Uterus (tissue), 2 donors: ENCODE measurements at regions not wholly inside any gene's neighbourhood (a gene's known extent, or its start where the extent isn't known, plus 50 kb on each side); places are given as distances from the start of the nearest gene placed in this dataset.

ENCODE experiments used
- CTCF ChIP-seq, 4 experiments: fragments of 200-600 bp in 2 of 4; fragments of 450-650 bp in 2 of 4; sonication (generic) in 2 of 4; IDR thresholded peaks; one replicate each; pipeline ENCODE4 v1.5.1; 2016 to 2019; ENCODE audit warnings: antibody characterized with exemption in 4 of 4, mild to moderate bottlenecking in 2 of 4, moderate library complexity in 1 of 4
- POLR2A ChIP-seq, 2 donors: fragments of 450-650 bp; IDR thresholded peaks; one replicate each; pipeline ENCODE4 v1.6.1; 2016; ENCODE audit warnings: antibody characterized with exemption in 2 of 2, mild to moderate bottlenecking in 1 of 2, moderate library complexity in 1 of 2

GRCh38 chr17:72535346-72535745 is 414.5 kb downstream of the SOX9 start:
- TF ChIP-seq POLR2A (IDR thresholded peaks at IDR 0.05), result no peak
- TF ChIP-seq CTCF (IDR thresholded peaks at IDR 0.05), result no peak
